Neural cell (in vitro differentiated cells): ENCODE measurements at regions not wholly inside any gene's neighbourhood (a gene's known extent, or its start where the extent isn't known, plus 50 kb on each side); places are given as distances from the start of the nearest gene placed in this dataset.

Experiments
- H2AFZ ChIP-seq: fragments of 200-600, 300-800 bp; sonication (generic), shearing (Covaris generic); 2 replicates; pipeline ENCODE4 v1.6.0; 2014; ENCODE audit warnings: low read depth, mild to moderate bottlenecking, antibody characterized with exemption, low read length, moderate library complexity
- H3F3A ChIP-seq: fragments of 200-600 bp; shearing (Covaris generic); 2 replicates; pipeline ENCODE4 v1.6.1; 2016; ENCODE audit warnings: mild to moderate bottlenecking, moderate library complexity, mixed read lengths, antibody characterized with exemption, low read length; ENCODE audit not compliant: insufficient read depth, poor library complexity, severe bottlenecking
- H3K27ac ChIP-seq: fragments of 200-600, 300-800 bp; sonication (generic), shearing (Covaris generic); 2 replicates; pipeline ENCODE4 v1.5.1; 2014; ENCODE audit warnings: mild to moderate bottlenecking, low read length, moderate library complexity
- H3K27me3 ChIP-seq: fragments of 300-800, 200-600 bp; sonication (generic), shearing (Covaris generic); 2 replicates; pipeline ENCODE4 v1.6.0; 2014; ENCODE audit warnings: mild to moderate bottlenecking, low read depth, low read length, moderate library complexity; ENCODE audit not compliant: insufficient read depth
- H3K36me3 ChIP-seq: fragments of 300-800, 200-600 bp; sonication (generic), shearing (Covaris generic); 2 replicates; pipeline ENCODE4 v1.5.1; 2014; ENCODE audit warnings: mild to moderate bottlenecking, antibody characterized with exemption, low read length, moderate library complexity; ENCODE audit not compliant: insufficient read depth
- H3K4me2 ChIP-seq: fragments of 300-800, 200-600 bp; sonication (generic), shearing (Covaris generic); 2 replicates; pipeline ENCODE4 v1.6.0; 2014; ENCODE audit warnings: mild to moderate bottlenecking, low read length
- H3K4me3 ChIP-seq: fragments of 300-800, 200-600 bp; sonication (generic), shearing (Covaris generic); 2 replicates; pipeline ENCODE4 v1.5.1; 2014; ENCODE audit warnings: mild to moderate bottlenecking, low read length, moderate library complexity
- H3K79me2 ChIP-seq: fragments of 200-600 bp; shearing (Covaris generic); replicated peaks from 2 replicates; pipeline ENCODE4 v1.6.0; 2014; ENCODE audit warnings: mild to moderate bottlenecking, low read length, moderate library complexity; ENCODE audit not compliant: insufficient read depth
- H3K9ac ChIP-seq: fragments of 300-800, 200-600 bp; sonication (generic), shearing (Covaris generic); 2 replicates; pipeline ENCODE4 v1.6.1; 2016; ENCODE audit warnings: mild to moderate bottlenecking, low read length, mixed read lengths
- H3K9me2 ChIP-seq: fragments of 200-600 bp; shearing (Covaris generic); 2 replicates; pipeline ENCODE4 v1.6.1; 2016; ENCODE audit warnings: mild to moderate bottlenecking, low read length, mixed read lengths; ENCODE audit not compliant: insufficient read depth
- H3K9me3 ChIP-seq: fragments of 200-600, 300-800 bp; sonication (generic), shearing (Covaris generic); 2 replicates; pipeline ENCODE4 v1.6.1; 2016; ENCODE audit warnings: mild to moderate bottlenecking, mixed run types, low read length, moderate library complexity, mixed read lengths
- H4K20me1 ChIP-seq: fragments of 200-600 bp; shearing (Covaris generic); 2 replicates; pipeline ENCODE4 v1.6.1; 2016; ENCODE audit warnings: mild to moderate bottlenecking, mixed run types; ENCODE audit not compliant: insufficient read depth
- EP300 ChIP-seq: fragments of 450-650 bp; conservative IDR thresholded peaks from 2 replicates; pipeline ENCODE4 v1.6.1; 2014; ENCODE audit warnings: antibody characterized with exemption, mild to moderate bottlenecking, moderate library complexity; ENCODE audit not compliant: poor library complexity, severe bottlenecking
- EZH2 ChIP-seq: fragments of 200-600, 300-800 bp; shearing (Covaris generic), sonication (generic); IDR thresholded peaks from 2 replicates; pipeline ENCODE4 v1.6.1; 2014; ENCODE audit warnings: antibody characterized with exemption, low read length, borderline replicate concordance, mild to moderate bottlenecking; ENCODE audit not compliant: insufficient read depth, poor library complexity, severe bottlenecking
- MXI1 ChIP-seq: fragments of 450-650 bp; conservative IDR thresholded peaks from 2 replicates; pipeline ENCODE4 v1.6.1; 2014; ENCODE audit warnings: antibody characterized with exemption, mild to moderate bottlenecking; ENCODE audit not compliant: poor library complexity, severe bottlenecking
- POLR2AphosphoS5 ChIP-seq: IDR thresholded peaks from 2 replicates; pipeline ENCODE4 v1.6.1; 2012
- RAD21 ChIP-seq: fragments of 450-650 bp; conservative IDR thresholded peaks from 2 replicates; pipeline ENCODE4 v1.6.1; 2014; ENCODE audit warnings: antibody characterized with exemption, mild to moderate bottlenecking, moderate library complexity
- SMC3 ChIP-seq: fragments of 450-650 bp; conservative IDR thresholded peaks from 2 replicates; pipeline ENCODE4 v1.6.1; 2014; ENCODE audit warnings: antibody characterized with exemption, mild to moderate bottlenecking, moderate library complexity; ENCODE audit not compliant: poor library complexity
- TAF1 ChIP-seq: IDR thresholded peaks from 2 replicates; pipeline ENCODE4 v1.6.1; 2012; ENCODE audit warnings: low read depth
- TF ChIP-seq, protein P1 (sequence below): fragments of 450-650 bp; IDR thresholded peaks from 2 replicates; pipeline ENCODE4 v1.5.1; 2014; ENCODE audit warnings: antibody characterized with exemption, mild to moderate bottlenecking, moderate library complexity; ENCODE audit not compliant: poor library complexity, severe bottlenecking
- TF ChIP-seq, protein P2 (sequence below): IDR thresholded peaks from 2 replicates; pipeline ENCODE4 v1.6.1; 2012; ENCODE audit warnings: borderline replicate concordance

DNA sequence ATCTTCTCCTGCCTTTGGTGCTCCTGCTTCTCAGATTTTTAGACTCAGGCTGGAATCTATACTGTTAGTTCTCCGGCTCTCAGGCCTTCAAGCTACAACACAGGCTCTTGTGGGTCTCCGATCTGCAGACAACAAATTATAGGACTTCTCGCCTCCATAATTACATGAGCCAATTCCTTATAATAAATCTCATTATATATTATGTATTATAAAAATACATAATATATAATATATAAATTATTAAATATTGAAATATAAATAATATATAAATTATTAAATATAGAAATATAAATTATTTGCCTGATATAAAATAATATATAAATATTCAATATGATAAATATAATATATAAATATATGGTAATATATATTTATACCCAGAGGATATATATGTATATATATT is 1214.0 kb downstream of the ROBO2 start:
- Histone ChIP-seq H4K20me1 (no peaks in the 10 kb centered on the region), H3K27me3 (no peaks in the 10 kb centered on the region), H3K9me2 (no peaks in the 10 kb centered on the region), H3K4me2 (no peak overlapping the region), H3K9ac (no peak overlapping the region), H3K27ac (no peak overlapping the region), H3K36me3 (no peaks in the 10 kb centered on the region), H3K4me3 (no peak overlapping the region), H3F3A (no peaks in the 10 kb centered on the region), H3K79me2 (no peaks in the 10 kb centered on the region), H3K9me3 (no peaks in the 10 kb centered on the region), H2AFZ (no peak overlapping the region)
- TF ChIP-seq, protein P1, sequence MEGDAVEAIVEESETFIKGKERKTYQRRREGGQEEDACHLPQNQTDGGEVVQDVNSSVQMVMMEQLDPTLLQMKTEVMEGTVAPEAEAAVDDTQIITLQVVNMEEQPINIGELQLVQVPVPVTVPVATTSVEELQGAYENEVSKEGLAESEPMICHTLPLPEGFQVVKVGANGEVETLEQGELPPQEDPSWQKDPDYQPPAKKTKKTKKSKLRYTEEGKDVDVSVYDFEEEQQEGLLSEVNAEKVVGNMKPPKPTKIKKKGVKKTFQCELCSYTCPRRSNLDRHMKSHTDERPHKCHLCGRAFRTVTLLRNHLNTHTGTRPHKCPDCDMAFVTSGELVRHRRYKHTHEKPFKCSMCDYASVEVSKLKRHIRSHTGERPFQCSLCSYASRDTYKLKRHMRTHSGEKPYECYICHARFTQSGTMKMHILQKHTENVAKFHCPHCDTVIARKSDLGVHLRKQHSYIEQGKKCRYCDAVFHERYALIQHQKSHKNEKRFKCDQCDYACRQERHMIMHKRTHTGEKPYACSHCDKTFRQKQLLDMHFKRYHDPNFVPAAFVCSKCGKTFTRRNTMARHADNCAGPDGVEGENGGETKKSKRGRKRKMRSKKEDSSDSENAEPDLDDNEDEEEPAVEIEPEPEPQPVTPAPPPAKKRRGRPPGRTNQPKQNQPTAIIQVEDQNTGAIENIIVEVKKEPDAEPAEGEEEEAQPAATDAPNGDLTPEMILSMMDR = no peak
- TF ChIP-seq MXI1 = no peak
- no peak for TF ChIP-seq RAD21
- TF ChIP-seq EZH2 = no peak
- no peak for TF ChIP-seq SMC3
- no peak for TF ChIP-seq TAF1
- no peak for TF ChIP-seq EP300
- no peak for TF ChIP-seq POLR2AphosphoS5
- TF ChIP-seq, protein P2, sequence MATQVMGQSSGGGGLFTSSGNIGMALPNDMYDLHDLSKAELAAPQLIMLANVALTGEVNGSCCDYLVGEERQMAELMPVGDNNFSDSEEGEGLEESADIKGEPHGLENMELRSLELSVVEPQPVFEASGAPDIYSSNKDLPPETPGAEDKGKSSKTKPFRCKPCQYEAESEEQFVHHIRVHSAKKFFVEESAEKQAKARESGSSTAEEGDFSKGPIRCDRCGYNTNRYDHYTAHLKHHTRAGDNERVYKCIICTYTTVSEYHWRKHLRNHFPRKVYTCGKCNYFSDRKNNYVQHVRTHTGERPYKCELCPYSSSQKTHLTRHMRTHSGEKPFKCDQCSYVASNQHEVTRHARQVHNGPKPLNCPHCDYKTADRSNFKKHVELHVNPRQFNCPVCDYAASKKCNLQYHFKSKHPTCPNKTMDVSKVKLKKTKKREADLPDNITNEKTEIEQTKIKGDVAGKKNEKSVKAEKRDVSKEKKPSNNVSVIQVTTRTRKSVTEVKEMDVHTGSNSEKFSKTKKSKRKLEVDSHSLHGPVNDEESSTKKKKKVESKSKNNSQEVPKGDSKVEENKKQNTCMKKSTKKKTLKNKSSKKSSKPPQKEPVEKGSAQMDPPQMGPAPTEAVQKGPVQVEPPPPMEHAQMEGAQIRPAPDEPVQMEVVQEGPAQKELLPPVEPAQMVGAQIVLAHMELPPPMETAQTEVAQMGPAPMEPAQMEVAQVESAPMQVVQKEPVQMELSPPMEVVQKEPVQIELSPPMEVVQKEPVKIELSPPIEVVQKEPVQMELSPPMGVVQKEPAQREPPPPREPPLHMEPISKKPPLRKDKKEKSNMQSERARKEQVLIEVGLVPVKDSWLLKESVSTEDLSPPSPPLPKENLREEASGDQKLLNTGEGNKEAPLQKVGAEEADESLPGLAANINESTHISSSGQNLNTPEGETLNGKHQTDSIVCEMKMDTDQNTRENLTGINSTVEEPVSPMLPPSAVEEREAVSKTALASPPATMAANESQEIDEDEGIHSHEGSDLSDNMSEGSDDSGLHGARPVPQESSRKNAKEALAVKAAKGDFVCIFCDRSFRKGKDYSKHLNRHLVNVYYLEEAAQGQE = no peak

DNA sequence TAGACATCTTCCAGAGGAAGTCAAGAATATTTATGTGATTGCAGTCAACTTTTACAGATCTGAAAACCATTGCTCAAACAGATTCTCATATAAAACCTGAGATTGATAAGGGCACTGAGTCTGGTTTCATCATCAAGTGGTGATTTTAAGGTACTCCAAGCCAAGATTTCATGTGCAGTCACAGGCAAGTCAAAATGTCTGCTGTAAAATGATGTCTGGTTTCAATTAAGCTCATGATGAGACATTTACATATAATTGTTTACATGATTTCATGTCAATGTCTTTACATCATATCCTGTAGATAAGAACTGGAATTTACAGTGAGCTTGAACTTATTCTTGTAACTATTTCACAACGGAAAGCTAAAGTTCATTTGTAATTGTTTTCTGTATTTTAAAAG is 1215.5 kb downstream of the ROBO2 start:
- Histone ChIP-seq H3K79me2 (no peaks in the 10 kb centered on the region), H3K9me3 (no peaks in the 10 kb centered on the region), H2AFZ (no peak overlapping the region), H4K20me1 (no peaks in the 10 kb centered on the region), H3K9me2 (no peaks in the 10 kb centered on the region), H3K4me2 (no peak overlapping the region), H3K9ac (no peak overlapping the region), H3F3A (no peaks in the 10 kb centered on the region), H3K4me3 (peak overlapping the region; percentile 2), H3K27ac (peak overlapping the region; percentile 76), H3K27me3 (no peaks in the 10 kb centered on the region), H3K36me3 (no peaks in the 10 kb centered on the region)
- TF ChIP-seq EP300 (no peak), TAF1 (no peak), SMC3 (peak; percentile 14)

DNA sequence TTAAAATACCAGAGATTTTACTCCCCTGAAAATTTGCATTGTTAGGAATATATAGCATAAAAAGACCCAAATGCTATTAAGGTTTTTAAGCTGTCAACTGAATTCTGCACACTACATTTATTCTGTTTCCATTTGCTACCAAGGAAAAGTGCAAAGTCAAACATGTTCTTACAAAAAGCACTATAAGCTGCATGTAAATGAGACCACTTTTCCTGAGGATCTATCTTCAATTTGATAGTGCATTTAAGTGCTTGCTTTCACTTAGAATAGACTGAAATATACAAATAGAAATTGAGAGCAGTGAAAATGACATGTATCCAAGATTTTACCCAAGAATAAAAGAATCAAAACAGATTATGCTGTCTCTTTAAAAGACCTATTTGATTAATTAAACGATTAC is 1216.2 kb downstream of the ROBO2 start:
- H3F3A ChIP-seq = no peaks in the 10 kb centered on the region
- no peaks in the 10 kb centered on the region for H3K79me2 ChIP-seq
- H3K4me3 ChIP-seq = no peak overlapping the region
- no peak overlapping the region for H3K9ac ChIP-seq
- H2AFZ ChIP-seq = no peak overlapping the region
- no peaks in the 10 kb centered on the region for H3K27me3 ChIP-seq
- H3K27ac ChIP-seq = peak overlapping the region; percentile 76
- no peaks in the 10 kb centered on the region for H3K36me3 ChIP-seq
- no peak overlapping the region for H3K4me2 ChIP-seq
- no peaks in the 10 kb centered on the region for H3K9me3 ChIP-seq
- TF ChIP-seq POLR2AphosphoS5 (peak; percentile 52), EP300 (peak; percentile 74), SMC3 (no peak)
- TF ChIP-seq, protein P2 = peak; percentile 79
- TF ChIP-seq, protein P1 = no peak
- no peaks in the 10 kb centered on the region for H4K20me1 ChIP-seq
- no peaks in the 10 kb centered on the region for H3K9me2 ChIP-seq
